OCI-LY1 (cell line): ENCODE measurements at regions not wholly inside any gene's neighbourhood (a gene's known extent, or its start where the extent isn't known, plus 50 kb on each side); places are given as distances from the start of the nearest gene placed in this dataset.

Experiments used
- CTCF ChIP-seq: fragments of 200-600 bp; sonication (generic), shearing (Covaris generic); IDR thresholded peaks from 2 replicates; pipeline ENCODE4 v1.5.1; 2017; ENCODE audit warnings: mild to moderate bottlenecking, antibody characterized with exemption, low read length, moderate library complexity, mixed read lengths
- EZH2 ChIP-seq: fragments of 200-600 bp; sonication (generic), shearing (Covaris generic); IDR thresholded peaks from 2 replicates; pipeline ENCODE4 v1.8.0; 2017; ENCODE audit warnings: borderline replicate concordance, mixed run types, mild to moderate bottlenecking, antibody characterized with exemption, low read length, moderate library complexity, mixed read lengths

GRCh38 chr9:117549444-117549843 lies 134.6 kb upstream of the ASTN2 start:
- TF ChIP-seq EZH2, result no peak
- TF ChIP-seq CTCF, result no peak
